ENCODE measurements at regions not wholly inside any gene's neighbourhood (a gene's known extent, or its start where the extent isn't known, plus 50 kb on each side); places are given as distances from the start of the nearest gene placed in this dataset.

DNA sequence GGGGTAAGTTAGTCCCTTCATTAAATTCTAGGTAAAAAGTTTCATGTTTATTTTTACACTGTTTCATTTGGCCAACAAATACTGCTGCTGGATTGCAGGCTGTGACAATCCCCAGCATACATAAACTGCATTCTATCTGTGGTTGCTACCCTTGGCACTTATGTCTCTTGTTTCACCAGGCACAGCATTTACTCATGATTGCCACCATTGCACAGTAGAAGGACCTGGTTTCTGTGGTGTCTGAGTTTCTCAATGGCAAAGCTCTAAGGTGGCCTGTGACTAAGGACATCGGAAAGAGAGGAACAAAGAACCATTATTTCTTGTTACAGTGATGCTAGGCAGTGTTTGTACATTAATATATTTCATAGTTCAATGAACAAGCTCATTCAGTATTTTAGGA is 878.4 kb upstream of the NEGR1 start:
- no peak for ATAC-seq
- ChIA-PET CTCF (no interaction called here), POLR2A (no interaction called here)
- Mint-ChIP-seq H3K36me3 (ENCODE audit: low read depth) (no peaks in the 10 kb centered on the region), H3K4me1 (ENCODE audit: low read depth) (no peaks in the 10 kb centered on the region), H3K9me3 (ENCODE audit: insufficient read depth) (peaks cover 10% of the 10 kb centered on the region), H3K4me3 (no peak overlapping the region), H3K27me3 (ENCODE audit: low read depth) (no peaks in the 10 kb centered on the region), H3K27ac (no peak overlapping the region)
- no peak for DNase-seq

DNA sequence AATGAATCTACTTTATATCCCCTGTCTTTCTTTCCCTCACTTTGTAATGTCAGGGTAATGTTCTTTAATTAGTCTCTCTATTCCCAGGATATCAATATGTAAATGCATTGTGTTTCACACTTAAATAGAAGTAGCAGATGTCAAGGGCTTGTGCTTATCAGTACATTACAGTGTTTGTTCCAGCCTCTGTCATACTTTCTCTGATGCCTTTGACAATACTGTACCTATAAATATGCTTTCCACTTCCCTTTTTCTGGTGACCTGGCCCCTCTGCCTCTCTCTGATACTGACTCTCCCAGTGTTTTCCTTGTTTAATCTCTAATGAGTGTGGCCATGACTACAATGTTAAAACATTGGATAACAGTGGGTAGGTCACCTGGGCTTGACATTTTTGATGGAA is 862.0 kb upstream of the NEGR1 start:
- no peak for DNase-seq
- Mint-ChIP-seq H3K27me3 (ENCODE audit: low read depth) (no peaks in the 10 kb centered on the region), H3K9me3 (ENCODE audit: insufficient read depth) (peaks cover 4% of the 10 kb centered on the region), H3K36me3 (ENCODE audit: low read depth) (no peaks in the 10 kb centered on the region), H3K4me3 (no peak overlapping the region), H3K27ac (no peak overlapping the region), H3K4me1 (ENCODE audit: low read depth) (no peaks in the 10 kb centered on the region)
- ChIA-PET CTCF (no interaction called here), POLR2A (no interaction called here)
- ATAC-seq = no peak

- H3K9me3 Mint-ChIP-seq (ENCODE audit: insufficient read depth) = no peaks in the 10 kb centered on the region
- no peak overlapping the region for H3K27ac Mint-ChIP-seq
- POLR2A ChIA-PET = no interaction called here
- no peaks in the 10 kb centered on the region for H3K4me1 Mint-ChIP-seq (ENCODE audit: low read depth)
- no peaks in the 10 kb centered on the region for H3K36me3 Mint-ChIP-seq (ENCODE audit: low read depth)
- H3K27me3 Mint-ChIP-seq (ENCODE audit: low read depth) = no peaks in the 10 kb centered on the region
- ATAC-seq (no peak), DNase-seq (no peak)
- no peak overlapping the region for H3K4me3 Mint-ChIP-seq
- CTCF ChIA-PET = no interaction called here
Observed at GRCh38 chr1:73136975-73137374, 854.6 kb upstream of the NEGR1 start.

DNA sequence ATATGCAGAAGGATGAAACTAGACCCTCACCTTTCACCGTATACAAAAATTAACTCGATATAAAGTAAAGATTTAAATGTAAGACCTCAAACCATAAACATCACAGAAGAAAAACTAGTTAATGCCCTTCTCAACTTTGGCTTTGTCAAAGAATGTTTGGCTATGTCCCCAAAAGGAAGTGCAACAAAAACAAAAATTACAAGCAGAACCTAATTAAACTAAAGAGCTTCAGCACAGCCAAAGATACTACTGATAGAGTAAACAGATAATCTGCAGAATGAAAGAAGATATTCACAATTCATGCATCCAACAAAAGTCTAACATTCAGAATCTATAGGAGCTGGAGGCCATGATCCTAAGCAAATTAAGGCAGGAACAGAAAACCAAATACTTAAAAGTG is 824.6 kb upstream of the NEGR1 start:
- ATAC-seq = no peak
- Mint-ChIP-seq H3K36me3 (ENCODE audit: low read depth) (no peaks in the 10 kb centered on the region), H3K9me3 (ENCODE audit: insufficient read depth) (peaks cover 2% of the 10 kb centered on the region), H3K4me1 (ENCODE audit: low read depth) (no peaks in the 10 kb centered on the region), H3K4me3 (no peak overlapping the region), H3K27me3 (ENCODE audit: low read depth) (no peaks in the 10 kb centered on the region), H3K27ac (no peak overlapping the region)
- CTCF ChIA-PET = no interaction called here
- DNase-seq = no peak
- POLR2A ChIA-PET = no interaction called here

GRCh38 chr1:73105755-73106154 is 823.4 kb upstream of the NEGR1 start:
- ATAC-seq = no peak
- Mint-ChIP-seq H3K4me1 (ENCODE audit: low read depth) (no peaks in the 10 kb centered on the region), H3K36me3 (ENCODE audit: low read depth) (no peaks in the 10 kb centered on the region), H3K4me3 (no peak overlapping the region), H3K27ac (no peak overlapping the region), H3K27me3 (ENCODE audit: low read depth) (no peaks in the 10 kb centered on the region), H3K9me3 (ENCODE audit: insufficient read depth) (peaks cover 2% of the 10 kb centered on the region)
- no peak for DNase-seq
- POLR2A ChIA-PET = no interaction called here
- CTCF ChIA-PET = no interaction called here

DNA sequence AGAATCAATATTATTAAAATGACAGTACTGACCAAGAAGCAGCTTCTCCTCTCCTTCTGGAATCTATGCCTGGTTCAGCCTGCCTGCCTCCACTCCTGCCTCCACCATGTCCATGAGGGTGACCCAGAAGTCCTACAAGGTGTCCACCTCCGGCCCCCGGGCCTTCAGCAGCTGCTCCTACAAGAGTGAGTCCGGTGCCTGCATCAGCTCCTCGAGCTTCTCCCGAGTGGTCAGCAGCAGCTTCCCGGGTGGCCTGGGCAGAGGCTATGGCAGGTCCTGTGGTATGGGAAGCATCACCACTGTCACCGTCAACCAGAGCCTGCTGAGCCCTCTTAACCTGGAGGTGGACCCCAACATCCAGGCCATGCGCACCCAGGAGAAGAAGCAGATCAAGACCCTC is 822.4 kb upstream of the NEGR1 start:
- H3K27ac Mint-ChIP-seq = no peak overlapping the region
- ATAC-seq = no peak
- H3K4me1 Mint-ChIP-seq (ENCODE audit: low read depth) = no peaks in the 10 kb centered on the region
- no peaks in the 10 kb centered on the region for H3K27me3 Mint-ChIP-seq (ENCODE audit: low read depth)
- ChIA-PET POLR2A (no interaction called here), CTCF (no interaction called here)
- no peak for DNase-seq
- H3K36me3 Mint-ChIP-seq (ENCODE audit: low read depth) = no peaks in the 10 kb centered on the region
- H3K9me3 Mint-ChIP-seq (ENCODE audit: insufficient read depth) = peaks cover 7% of the 10 kb centered on the region
- no peak overlapping the region for H3K4me3 Mint-ChIP-seq

DNA sequence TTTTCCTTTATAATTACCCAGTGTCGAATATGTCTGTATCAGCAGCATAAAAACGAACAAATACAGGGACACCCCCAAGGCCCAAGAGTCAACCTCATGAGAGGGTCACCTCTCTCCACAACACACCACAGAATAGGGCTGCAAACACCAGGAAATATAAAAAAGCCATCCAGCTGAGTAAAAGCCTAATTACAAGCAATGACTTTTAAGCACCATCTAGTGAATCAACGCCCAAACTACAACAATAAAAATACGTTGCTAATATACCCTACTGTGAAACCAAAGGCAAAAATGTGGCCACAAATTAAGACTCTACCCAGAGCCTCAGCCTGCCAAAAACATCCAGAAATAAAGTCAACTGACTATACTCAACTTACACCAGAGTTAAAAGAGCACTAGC is 817.9 kb upstream of the NEGR1 start:
- Mint-ChIP-seq H3K27ac (no peak overlapping the region), H3K36me3 (ENCODE audit: low read depth) (no peaks in the 10 kb centered on the region), H3K4me1 (ENCODE audit: low read depth) (no peaks in the 10 kb centered on the region), H3K27me3 (ENCODE audit: low read depth) (no peaks in the 10 kb centered on the region), H3K9me3 (ENCODE audit: insufficient read depth) (peaks cover 11% of the 10 kb centered on the region), H3K4me3 (no peak overlapping the region)
- no peak for DNase-seq
- POLR2A ChIA-PET = no interaction called here
- CTCF ChIA-PET = no interaction called here
- no peak for ATAC-seq

DNA sequence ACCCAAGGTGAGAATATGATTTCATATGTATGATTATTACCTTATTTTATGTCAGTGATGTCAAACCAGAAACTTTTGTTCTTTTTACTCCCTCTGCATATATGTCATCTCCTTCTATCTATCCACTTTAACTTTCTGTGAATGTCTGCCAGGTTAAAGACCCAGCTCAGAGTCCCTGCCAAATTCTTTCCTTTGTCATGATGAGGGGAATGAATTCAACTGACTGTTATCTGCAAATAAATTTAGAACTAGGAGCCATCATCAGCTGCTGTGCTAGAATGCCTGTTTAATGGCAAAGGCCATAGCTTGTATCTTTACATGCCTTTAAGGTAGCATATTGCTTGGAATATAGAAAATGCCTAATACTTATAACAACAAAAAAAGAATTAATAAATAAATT is 815.6 kb upstream of the NEGR1 start:
- Mint-ChIP-seq H3K27me3 (ENCODE audit: low read depth) (no peaks in the 10 kb centered on the region), H3K36me3 (ENCODE audit: low read depth) (no peaks in the 10 kb centered on the region), H3K4me1 (ENCODE audit: low read depth) (no peaks in the 10 kb centered on the region), H3K27ac (no peak overlapping the region), H3K4me3 (no peak overlapping the region), H3K9me3 (ENCODE audit: insufficient read depth) (peaks cover 14% of the 10 kb centered on the region)
- ATAC-seq = no peak
- CTCF ChIA-PET = no interaction called here
- no peak for DNase-seq
- POLR2A ChIA-PET = no interaction called here

- H3K9me3 Mint-ChIP-seq (ENCODE audit: insufficient read depth) = peaks cover 14% of the 10 kb centered on the region
- ATAC-seq = no peak
- ChIA-PET CTCF (no interaction called here), POLR2A (no interaction called here)
- H3K27me3 Mint-ChIP-seq (ENCODE audit: low read depth) = no peaks in the 10 kb centered on the region
- H3K4me3 Mint-ChIP-seq = no peak overlapping the region
- no peaks in the 10 kb centered on the region for H3K36me3 Mint-ChIP-seq (ENCODE audit: low read depth)
- H3K4me1 Mint-ChIP-seq (ENCODE audit: low read depth) = no peaks in the 10 kb centered on the region
- no peak for DNase-seq
- H3K27ac Mint-ChIP-seq = no peak overlapping the region
Observed at GRCh38 chr1:73096841-73097240, 814.5 kb upstream of the NEGR1 start.

GRCh38 chr1:73092383-73092782 is 810.0 kb upstream of the NEGR1 start:
- Mint-ChIP-seq H3K27me3 (ENCODE audit: low read depth) (no peaks in the 10 kb centered on the region), H3K4me3 (no peak overlapping the region), H3K27ac (no peak overlapping the region)

GRCh38 chr1:73066866-73067265 is 784.5 kb upstream of the NEGR1 start:
- CTCF ChIA-PET = no interaction called here
- Mint-ChIP-seq H3K9me3 (ENCODE audit: insufficient read depth) (peaks cover 6% of the 10 kb centered on the region), H3K4me3 (no peak overlapping the region), H3K27ac (no peak overlapping the region), H3K27me3 (ENCODE audit: low read depth) (no peaks in the 10 kb centered on the region), H3K36me3 (ENCODE audit: low read depth) (no peaks in the 10 kb centered on the region), H3K4me1 (ENCODE audit: low read depth) (no peaks in the 10 kb centered on the region)
- ATAC-seq (no peak), DNase-seq (no peak)
- POLR2A ChIA-PET = no interaction called here

More at GRCh38 chr1:73092383-73092782, 810.0 kb upstream of the NEGR1 start:
- DNase-seq (no peak), ATAC-seq (no peak)
- Mint-ChIP-seq H3K9me3 (ENCODE audit: insufficient read depth) (peaks cover 17% of the 10 kb centered on the region), H3K36me3 (ENCODE audit: low read depth) (no peaks in the 10 kb centered on the region), H3K4me1 (ENCODE audit: low read depth) (no peaks in the 10 kb centered on the region)
- ChIA-PET CTCF (no interaction called here), POLR2A (no interaction called here)

DNA sequence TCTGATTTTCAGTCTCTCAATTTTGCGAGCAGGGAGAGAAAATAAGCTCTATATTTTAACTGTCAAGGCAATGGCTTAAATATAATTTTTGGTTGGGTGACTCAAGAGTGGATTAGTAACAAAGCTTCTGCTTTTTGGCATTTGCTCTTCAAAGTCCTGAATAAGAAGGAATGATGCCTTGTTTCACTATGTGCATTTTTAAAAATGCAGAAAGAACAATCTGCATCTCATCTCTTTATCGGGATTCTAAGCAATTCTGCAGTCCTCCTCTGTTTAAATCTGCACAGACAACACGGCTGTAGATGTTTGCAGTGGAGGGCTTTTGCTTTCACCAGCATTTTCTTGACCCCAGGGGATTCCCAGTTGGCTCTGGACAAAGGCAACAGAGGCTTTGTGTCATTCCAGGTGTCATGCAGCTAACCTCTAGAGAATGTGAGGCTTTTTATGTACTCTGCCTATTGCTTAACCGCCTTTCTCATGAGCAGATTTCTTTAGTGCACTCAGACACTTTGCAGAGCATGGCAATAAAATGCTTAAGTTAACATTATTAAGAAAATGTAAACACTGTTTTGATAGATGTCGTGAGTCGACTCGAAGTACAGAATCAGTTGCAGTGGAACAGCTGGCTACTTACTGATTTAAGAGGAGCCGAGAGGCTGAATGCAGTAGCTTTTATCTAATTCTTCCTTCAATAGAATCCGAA is 783.2 kb upstream of the NEGR1 start:
- no peaks in the 10 kb centered on the region for H3K27me3 Mint-ChIP-seq (ENCODE audit: low read depth)
- peaks cover 8% of the 10 kb centered on the region for H3K9me3 Mint-ChIP-seq (ENCODE audit: insufficient read depth)
- H3K36me3 Mint-ChIP-seq (ENCODE audit: low read depth) = no peaks in the 10 kb centered on the region
- no peak overlapping the region for H3K4me3 Mint-ChIP-seq
- CTCF ChIA-PET = no interaction called here
- DNase-seq = no peak
- POLR2A ChIA-PET = no interaction called here
- no peak for ATAC-seq
- no peaks in the 10 kb centered on the region for H3K4me1 Mint-ChIP-seq (ENCODE audit: low read depth)
- no peak overlapping the region for H3K27ac Mint-ChIP-seq

DNA sequence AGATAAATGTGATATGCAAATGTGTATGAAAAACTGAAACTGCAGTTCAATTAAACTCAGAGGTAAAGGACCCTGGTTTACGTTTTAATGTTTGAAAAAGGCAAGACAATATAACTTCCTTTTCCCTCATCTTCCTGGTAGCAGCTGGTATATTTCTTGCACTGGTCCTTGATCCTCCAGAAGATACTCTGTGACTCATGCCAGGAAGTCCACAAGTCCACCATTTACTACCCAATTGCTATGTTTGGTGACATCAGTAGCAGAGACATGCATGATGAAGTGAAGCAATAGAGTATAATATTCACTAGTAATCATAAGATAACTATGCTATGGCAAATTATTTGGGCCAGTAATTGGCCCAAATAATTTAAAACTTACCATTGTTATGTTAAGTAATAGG is 774.5 kb upstream of the NEGR1 start:
- DNase-seq (no peak), ATAC-seq (no peak)
- peaks cover 4% of the 10 kb centered on the region for H3K9me3 Mint-ChIP-seq (ENCODE audit: insufficient read depth)
- CTCF ChIA-PET = no interaction called here
- no peaks in the 10 kb centered on the region for H3K36me3 Mint-ChIP-seq (ENCODE audit: low read depth)
- no peak overlapping the region for H3K27ac Mint-ChIP-seq
- H3K27me3 Mint-ChIP-seq (ENCODE audit: low read depth) = no peaks in the 10 kb centered on the region
- no peaks in the 10 kb centered on the region for H3K4me1 Mint-ChIP-seq (ENCODE audit: low read depth)
- H3K4me3 Mint-ChIP-seq = no peak overlapping the region
- POLR2A ChIA-PET = no interaction called here

Data from activated CD8-positive, alpha-beta T cell treated with anti-CD3 and anti-CD28 coated beads, Interleukin-2, amount 10 ng/mL, durations not matched to agents 7 days and 5 days (primary cell).